ENCODE measurements at regions not wholly inside any gene's neighbourhood (a gene's known extent, or its start where the extent isn't known, plus 50 kb on each side); places are given as distances from the start of the nearest gene placed in this dataset.

DNA sequence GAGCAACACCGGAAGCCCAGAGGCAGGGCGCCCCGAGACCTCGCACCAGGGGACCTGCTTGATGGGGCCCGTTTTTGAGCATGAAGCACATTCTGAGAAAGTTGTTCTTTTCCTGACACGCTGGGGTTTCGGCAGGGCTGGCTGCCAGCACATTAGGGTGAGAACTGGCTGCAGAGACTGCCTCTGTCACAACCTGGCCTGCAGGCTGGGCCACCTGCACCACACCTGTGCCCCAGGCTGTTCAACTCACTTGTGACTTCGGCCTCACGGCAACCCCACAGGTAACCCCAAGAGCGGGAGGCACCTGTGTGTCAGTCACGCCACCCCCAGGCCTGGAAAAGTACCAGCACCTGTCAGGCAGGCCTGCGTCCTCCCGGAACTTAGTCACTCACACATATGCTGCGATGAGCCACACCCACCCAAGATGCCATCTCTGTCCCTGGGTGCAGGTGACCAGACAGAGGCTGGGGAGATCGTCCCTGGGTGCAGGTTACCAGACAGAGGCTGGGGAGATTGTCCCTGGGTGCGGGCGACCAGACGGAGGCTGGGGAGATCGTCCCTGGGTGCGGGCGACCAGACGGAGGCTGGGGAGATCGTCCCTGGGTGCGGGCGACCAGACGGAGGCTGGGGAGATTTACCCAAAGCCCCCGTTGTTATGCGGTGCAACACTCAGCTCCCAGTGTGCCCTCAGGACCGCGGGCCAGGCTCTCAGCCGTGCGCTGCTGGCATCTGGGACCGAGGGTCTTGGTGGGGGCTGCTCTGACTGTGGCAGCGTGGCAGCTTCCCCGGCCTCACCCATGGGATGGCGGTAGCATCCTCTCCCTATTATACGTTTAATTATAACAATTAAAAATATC, 82.5 kb upstream of the BHLHE23 start:
- no peak for DNase-seq (ENCODE audit: extremely low read depth in 1 of 2, low read depth in 1 of 2)

DNA sequence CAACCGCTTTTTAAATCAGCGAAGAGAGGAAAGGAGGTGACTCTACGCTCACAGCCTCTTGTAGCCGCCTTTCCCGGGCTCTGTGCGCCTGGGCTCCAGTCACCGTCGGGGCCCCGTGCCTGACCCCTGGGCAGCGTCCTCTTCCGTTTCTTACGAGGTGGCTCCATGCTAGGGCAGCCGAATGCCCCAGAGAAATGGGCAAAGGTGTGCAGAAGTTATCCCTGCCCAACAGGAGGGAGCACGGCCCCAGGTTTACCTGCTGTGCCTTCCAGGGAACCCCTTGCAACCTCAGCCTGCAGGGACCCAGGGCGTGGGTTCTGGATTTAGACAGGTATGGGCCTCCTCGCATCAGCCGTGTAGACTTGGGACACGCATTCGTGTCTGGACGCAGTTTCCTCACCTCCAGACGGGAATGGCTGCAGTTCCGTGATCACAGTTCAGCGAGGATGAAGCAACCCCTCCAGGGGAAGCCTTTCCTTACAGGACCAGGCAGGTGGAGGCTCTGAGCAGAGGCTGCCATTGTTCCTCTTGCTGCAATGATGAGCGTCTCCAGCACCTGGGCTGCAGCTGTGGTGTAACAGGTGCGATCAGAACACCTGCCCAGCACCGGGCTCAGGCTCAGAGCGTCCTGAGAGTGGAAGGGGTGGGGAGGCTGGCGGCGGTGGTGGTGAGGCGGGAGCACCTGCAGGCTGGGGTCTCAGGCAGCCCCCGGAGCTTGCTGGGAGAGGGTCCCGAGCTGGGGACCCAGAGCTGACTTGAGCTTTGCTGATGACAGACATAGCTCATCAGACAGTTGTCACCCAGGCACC, 81.3 kb upstream of the BHLHE23 start:
- no peak for DNase-seq (ENCODE audit: extremely low read depth in 1 of 2, low read depth in 1 of 2)

DNA sequence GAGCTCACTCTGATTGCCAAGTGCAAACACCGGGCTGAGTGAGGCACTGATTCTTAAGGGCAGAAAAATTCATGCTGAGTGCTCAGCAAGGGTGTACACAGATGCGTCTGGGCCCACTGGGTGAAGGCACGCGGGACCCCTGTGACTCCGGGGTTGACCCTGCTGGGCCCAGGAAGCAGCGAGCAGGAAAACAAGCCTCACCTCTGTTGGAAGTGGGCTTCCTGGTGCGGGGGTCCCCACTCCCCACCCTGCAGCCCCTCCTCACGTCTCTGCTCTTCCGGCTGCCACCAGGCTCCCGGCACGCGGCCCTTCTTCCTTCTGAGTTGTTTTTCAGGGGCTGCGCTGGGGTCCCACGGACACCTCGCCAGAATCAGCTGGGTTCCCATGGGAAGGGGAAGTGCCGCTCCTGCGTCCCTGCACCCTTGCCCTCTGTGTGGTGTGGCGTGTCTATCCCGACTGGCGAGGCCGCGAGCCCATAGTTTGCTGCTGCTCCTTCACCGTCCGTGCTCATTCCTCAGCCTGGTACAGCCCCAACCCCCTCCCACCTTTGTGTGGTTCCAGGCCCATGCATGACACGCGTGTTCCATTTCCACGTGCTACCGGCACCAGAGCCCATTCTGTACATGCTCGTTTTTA, 80.6 kb upstream of the BHLHE23 start:
- DNase-seq (ENCODE audit: extremely low read depth in 1 of 2, low read depth in 1 of 2): no peak

DNA sequence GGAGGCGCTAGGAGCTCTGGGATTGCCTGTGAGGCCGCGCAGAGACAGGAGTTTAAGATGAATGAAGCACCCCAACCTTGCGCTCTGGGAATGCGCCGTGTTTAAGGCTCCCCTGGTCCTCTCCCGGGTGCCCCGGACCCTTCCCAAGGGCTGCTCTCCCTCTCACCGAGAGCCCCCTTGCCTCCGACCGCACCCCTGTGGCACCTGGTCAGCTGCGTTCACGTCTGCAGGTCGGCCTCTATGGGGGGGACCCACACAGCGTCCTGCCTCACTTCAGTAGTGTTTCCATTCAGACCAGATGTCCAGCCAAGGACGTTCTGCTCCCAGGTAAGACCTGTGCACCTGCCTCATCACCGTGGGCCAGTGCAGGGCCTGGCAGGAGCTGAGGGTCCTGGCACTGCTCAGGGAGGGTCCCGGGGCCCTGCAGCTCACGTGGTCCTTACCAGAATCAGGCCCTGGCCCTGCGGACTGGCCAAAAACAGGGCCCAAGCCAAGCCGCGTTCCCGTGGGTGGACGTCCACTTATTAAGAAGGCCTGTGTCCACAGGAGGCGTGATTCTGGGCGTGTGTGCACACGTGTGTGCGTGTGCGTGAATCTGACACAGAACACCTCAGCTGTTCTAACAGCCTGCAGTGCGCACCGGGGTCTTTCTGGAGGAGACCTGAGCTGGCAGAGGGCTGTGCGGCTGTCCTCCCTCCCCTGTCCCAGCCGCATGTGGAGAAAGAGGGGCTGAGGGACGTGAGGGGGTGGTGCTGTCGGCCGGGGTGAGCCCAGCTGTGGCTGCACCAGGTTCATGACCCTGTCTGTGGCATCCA, 79.9 kb upstream of the BHLHE23 start:
- no peak for DNase-seq (ENCODE audit: extremely low read depth in 1 of 2, low read depth in 1 of 2)

DNA sequence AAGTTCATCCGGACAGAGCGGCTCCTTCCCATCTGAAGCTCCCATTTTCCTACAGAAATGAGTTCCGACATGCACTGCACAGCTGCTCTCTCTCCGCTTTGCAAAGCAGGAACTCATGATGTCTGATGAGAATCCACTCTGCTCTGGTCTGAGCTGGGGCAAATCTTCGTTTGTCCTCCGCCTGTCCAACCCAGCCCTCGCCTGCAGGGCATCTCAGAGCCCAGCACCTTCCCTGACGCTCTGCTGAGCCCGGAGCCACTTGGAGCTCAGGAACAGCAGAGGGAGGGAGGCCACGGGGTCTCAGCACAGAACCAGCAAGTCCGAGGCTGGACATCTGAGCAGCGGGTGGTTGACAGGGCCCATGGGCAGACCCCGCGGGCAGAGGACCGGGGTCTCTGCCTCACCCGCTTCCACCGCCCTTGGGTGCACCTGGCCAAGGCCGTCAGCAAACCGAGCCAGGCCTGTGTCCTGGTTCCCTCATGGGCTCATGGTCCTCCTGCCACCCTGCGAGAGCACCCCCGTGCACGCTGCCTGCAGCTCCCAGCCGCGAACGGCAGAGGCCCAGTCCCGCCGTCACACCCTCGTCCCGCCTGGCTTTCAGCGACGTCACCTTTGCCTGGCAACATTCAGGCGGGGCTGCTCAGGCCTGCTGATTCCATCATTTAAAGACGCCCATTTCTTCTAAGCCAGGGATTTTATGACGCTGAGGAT, 78.5 kb upstream of the BHLHE23 start:
- DNase-seq (ENCODE audit: extremely low read depth in 1 of 2, low read depth in 1 of 2): no peak

DNA sequence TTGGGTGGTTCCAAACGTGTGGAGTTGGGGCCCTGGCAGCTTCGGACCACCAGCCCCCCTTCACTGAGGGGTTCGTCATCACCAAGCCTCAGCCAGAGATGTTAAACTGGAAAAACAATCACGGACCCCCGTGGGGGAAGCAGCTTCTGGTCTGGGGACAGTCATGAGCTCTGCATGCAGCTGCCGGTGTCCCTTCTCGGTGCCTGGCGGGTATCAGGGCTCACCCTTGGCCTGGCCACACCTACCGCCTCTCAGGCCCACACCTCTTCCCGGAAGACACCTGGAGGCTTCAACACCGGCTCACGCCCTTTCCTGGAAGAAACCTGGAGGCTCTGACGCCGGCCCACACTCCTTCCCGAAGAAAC, 77.8 kb upstream of the BHLHE23 start:
- no peak for DNase-seq (ENCODE audit: extremely low read depth in 1 of 2, low read depth in 1 of 2)

DNA sequence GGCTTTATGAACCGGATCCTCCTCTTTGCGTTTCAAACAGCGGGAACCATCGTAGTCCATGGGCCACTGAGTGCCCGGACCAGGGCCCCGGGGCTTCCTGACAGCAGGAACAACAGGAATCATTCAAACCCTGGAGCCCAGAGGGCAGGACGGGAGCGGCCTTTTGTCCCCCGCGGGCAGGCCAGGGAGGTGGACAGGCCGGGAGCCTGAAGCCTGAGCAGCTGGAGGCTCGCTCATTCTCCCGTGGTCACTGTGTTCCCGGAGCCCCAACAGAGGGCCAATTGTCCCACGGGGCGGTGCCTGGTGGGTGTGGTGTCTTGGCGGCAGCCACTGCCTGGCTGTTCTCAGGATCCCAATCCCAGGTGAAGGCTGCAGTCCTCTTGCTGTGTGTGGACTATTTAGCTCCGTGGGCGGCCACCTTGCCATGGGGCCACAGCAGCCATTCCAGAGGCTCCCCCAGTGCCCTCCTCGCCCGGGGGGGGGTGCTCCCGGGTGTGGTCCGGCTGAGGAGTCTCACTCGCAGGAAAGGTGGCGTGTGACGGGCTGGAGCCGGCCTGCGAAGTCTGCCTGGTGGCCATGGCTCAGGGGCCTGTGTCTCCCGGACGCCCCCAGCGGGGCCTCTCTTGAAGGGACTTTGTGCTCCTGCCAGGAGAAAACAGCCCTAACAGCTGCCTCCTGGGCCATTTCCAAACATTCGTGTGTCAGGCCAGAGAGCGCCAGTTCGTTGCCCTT, 77.2 kb upstream of the BHLHE23 start:
- DNase-seq (ENCODE audit: extremely low read depth in 1 of 2, low read depth in 1 of 2): no peak

DNA sequence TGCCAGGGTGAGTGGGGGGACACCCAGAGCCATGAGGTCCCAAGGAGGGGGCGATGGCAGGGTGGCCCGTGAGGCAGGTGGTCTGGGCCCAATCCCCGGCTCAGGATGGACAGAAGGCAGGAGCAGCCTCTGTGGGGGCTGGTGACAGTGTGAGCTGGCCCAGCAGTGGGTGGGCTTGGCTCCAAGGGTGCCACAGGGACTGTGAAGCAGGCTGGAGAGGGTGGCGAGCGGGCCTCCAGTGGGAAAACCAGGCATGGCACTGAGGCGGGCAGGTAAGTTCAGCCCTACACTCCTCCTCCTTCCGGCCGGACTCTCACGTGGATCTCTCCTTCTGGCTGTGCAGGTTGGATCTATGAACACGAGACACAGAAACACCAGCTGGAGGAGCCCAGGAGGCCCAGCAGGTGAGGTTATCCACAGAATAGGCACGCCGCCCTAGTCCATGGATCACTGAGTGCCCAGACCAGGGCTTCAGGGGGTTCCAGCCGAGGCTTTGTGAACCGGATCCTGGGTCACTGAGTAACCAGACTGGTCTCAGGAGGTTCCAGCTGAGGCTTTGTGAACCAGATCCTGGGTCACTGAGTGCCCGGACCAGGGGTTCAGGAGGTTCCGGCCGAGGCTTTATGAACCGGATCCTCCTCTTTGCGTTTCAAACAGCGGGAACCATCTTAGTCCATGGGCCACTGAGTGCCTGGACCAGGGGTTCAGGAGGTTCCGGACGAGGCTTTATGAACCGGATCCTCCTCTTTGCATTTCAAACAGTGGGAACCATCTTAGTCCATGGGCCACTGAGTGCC, 76.4 kb upstream of the BHLHE23 start:
- no peak for DNase-seq (ENCODE audit: extremely low read depth in 1 of 2, low read depth in 1 of 2)

DNA sequence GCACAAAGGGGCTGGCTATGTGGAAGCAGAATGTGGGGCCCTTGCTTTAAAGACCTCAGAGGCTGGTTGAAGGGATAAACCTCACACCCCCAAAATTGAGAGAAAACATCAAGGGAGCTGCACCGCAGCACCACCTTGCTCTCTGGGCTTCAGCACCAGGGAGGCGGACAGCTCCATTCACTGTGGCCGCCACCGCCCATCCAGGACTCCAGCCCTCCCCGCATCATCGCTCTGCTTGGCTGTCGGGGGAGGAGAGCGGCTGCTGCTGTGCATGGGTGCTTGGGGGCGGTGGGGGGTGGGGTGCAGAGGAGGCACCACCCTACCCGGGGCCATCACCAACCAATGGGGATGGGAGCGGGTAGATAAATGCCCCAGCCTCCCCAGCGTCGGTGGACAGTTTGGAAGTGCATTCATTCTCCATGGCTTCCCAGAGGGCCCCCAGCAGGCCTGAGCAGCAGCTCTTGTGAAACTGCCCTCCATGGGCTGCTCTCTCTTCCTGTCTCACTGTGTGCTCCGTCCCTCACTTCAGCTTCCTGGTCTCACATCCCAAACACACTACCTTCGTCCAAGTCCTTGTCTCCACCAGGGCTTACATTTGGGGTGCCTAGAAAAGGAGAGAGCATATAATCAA, 75.7 kb upstream of the BHLHE23 start:
- no peak for DNase-seq (ENCODE audit: extremely low read depth in 1 of 2, low read depth in 1 of 2)

DNA sequence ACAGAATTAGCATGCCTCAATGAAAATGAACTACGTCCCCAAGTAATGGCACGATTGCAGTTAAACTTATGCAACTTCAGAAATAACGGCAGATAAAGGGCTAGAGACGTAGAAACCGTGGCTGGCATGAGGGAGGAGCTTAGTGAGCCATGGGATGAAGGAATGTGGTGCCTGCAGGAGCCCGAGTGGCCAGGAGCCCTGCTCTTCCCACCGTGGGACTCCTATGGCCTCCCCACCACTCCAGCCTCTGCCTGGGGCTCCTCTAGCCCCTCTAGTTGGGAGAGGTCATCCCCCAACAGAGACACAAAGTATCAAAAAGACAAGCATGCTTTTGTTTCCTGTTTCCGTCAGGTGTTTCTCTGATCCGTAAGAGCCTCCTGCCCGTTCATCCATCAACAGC, 75.1 kb upstream of the BHLHE23 start:
- DNase-seq (ENCODE audit: extremely low read depth in 1 of 2, low read depth in 1 of 2): no peak

DNA sequence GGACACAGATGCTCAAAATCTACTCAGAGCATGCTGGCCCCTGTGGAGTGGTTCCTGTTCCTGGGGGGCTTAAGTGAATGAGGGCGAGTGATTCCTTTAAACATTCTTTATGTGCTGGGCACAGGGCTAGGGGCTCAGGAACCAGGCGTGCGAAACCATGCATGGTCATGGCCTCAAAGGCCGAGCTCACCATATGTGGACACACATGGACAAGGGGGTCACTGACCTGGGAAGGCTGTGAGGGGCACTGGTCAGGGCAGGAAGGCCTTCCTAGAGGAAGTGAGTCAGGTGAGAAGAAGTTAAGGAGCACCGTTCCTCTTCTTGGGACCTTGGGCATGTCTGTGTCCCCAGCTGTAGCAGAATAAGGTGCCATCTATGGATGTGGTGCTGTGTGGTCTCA, 74.6 kb upstream of the BHLHE23 start:
- no peak for DNase-seq (ENCODE audit: extremely low read depth in 1 of 2, low read depth in 1 of 2)

DNA sequence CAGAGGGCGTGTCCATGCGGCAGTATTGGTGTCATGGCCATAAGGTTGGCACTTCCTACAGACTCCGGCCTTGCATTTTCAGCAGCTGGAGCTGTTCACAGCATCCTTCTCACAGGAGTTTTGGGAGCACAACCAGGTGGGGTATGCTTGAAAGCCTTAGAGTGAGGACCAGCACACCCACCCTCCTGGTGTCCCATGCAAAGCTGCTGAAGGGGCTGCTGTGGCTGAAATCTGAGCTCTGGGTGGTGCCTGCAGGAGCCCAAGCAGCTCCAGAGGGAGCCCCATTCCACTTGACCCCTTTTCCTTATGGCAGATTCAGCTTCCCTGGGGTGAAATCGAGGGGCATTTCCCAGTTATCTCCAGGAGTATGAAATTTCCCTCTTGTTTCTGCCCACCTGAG, 74.0 kb upstream of the BHLHE23 start:
- DNase-seq (ENCODE audit: extremely low read depth in 1 of 2, low read depth in 1 of 2): no peak

DNA sequence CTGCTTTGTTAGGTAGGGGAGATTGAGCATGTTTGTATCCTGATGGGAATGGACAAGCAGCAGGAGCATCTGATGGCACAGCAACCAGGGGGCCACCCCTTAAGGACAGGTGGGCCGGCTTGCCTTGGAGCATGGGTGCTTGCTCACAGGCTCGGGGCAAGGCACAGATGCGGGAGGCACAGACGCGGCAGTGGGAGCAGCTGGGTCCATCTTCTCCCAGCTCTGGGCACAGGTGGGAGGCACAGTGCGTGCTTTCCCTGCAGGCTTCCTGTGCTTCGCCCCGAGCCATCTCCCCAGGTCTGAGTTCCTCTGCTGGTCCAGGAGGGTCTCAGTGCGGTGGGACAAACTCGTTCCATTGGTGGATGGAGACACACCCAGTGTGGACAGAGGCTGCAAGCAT, 73.6 kb upstream of the BHLHE23 start:
- no peak for DNase-seq (ENCODE audit: extremely low read depth in 1 of 2, low read depth in 1 of 2)

DNA sequence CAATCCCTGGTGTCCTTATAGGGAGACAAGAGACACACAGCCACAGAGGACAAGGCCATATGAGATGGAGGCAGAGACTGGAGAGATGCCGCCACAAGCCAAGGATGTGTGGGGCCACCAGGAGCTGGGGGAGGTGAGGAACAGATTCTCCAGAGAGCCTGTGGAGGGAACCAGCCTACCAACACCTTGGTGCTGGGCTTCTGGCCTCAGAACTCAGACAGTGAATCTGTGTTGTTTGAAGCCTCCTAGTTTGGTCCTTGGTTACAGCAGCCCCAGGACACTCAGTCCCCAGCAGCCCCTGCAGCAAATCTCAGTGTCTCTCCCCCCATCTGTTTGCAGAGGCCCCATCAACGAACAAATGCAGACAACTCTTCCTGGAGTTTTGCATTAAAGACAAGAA, 73.2 kb upstream of the BHLHE23 start:
- no peak for DNase-seq (ENCODE audit: extremely low read depth in 1 of 2, low read depth in 1 of 2)

DNA sequence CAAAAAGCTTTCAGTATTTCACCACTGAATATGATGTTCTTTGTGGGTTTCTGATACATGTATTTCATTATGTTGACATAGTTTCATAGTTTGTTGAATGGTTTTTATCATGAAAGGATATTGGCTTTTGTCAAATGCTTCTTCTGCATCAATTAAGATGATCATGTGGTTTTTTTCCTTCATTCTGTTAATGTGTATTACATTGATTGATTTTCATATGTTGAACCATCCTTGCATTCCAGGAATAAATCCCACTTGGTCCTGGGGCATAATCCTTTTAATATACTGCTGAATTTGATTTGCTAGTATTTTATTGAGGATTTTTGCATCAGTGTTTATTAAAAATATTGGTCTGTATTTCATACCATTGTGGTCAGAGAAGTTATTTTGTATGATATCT, 70.9 kb upstream of the BHLHE23 start:
- DNase-seq (ENCODE audit: extremely low read depth in 1 of 2, low read depth in 1 of 2): no peak

DNA sequence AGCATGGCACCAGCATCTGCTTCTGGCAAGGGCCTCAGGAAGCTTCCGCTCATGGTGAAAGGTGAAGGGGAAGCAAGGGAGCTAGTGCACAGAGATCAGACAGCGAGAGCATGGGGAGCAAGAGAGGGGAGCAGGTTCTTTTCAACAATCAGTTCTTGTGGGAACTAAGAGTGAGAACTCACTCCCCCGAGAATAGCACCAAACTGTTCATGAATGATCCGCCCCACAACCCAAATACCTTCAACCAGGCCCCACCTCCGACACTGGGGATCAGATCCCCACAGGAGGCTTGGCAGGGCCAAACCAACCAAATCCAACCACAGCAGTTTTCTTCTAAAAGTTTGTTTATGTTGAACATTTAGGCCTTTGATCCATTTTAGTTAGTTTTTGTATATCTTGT, 69.7 kb upstream of the BHLHE23 start:
- no peak for DNase-seq (ENCODE audit: extremely low read depth in 1 of 2, low read depth in 1 of 2)

DNA sequence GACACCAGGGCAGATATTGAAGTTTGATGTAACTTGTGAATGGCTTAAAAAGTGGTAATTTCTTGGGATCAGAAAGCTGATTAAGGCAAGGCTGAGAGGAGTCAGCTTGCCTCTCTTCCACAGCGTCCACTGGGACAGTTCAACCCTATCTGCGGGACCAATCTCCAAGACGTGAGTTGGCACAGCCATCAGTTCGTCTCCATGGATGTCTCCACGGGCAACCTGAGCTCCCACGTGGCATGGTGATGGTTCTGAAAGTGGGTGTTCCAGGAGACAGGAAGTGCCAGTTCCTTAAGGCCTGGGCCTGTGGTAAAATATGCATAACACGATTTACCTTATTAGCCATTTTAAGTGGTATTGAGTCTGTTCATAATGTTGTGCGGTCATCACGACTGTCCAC, 67.9 kb upstream of the BHLHE23 start:
- no peak for DNase-seq (ENCODE audit: extremely low read depth in 1 of 2, low read depth in 1 of 2)

DNA sequence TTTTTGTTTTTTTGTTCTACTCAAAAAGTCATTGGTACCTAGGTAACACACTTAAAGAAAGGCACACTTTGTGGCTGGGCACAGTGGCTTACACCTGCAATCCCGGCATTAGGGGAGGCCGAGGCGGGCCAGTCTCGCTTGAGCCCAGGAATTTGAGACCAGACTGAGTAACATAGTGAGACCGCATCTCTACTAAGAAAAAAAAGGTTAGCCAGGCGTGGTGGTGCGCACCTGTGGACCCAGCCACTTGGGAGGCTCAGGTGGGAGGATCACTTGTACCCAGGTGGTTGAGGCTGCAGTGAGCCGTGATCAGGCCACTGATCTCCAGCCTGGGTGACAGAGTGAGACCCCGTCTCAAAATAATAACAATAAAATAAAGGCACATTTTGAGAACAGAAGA, 67.4 kb upstream of the BHLHE23 start:
- no peak for DNase-seq (ENCODE audit: extremely low read depth in 1 of 2, low read depth in 1 of 2)

DNA sequence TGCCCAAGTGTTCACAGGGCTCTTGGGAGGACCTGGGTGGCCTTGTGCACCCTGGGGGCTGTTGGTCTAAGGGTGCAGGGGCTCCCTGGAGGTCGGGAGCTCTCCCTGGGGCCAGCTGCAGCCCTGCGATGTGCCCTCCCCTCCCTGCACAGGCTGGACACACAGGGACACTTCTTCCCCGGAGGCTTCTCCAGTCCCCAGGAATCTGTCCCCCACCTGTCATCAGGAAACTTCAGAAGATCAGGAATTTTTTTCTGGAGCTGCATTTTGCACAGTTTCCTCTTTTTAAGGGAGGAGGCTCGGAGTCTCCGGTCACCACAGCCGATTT, 66.9 kb upstream of the BHLHE23 start:
- no peak for DNase-seq (ENCODE audit: extremely low read depth in 1 of 2, low read depth in 1 of 2)
